GM12873 (cell line): ENCODE measurements at regions not wholly inside any gene's neighbourhood (a gene's known extent, or its start where the extent isn't known, plus 50 kb on each side); places are given as distances from the start of the nearest gene placed in this dataset.

Experiments used
- TF ChIP-seq, protein P1 (sequence below): IDR thresholded peaks from 2 replicates; pipeline ENCODE4 v1.5.1; 2012; ENCODE audit warnings: low read depth, mild to moderate bottlenecking, moderate library complexity, low read length, control low read depth; ENCODE audit not compliant: insufficient read depth; ENCODE audit errors: missing control alignments

DNA sequence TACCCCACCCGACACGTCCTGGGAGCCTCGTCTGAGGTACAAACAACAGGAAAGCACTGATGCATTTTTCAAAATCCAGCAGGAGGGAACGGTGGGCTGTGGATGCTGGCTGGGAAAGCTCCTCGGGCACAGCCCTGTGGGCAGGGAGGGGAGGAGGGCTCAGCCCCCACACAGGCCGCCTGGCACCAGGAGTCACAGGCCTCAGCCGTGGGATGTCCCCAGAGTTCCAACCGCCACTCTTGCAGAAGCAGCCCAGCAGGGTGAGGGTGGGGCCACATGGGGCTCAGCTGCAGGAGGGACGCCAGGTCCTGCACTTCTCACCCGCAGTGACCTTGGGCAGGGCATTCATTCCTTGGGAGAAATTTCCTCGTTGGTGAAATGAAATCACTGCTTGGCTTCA, 274.6 kb downstream of the BRD1 start:
- TF ChIP-seq, protein P1, sequence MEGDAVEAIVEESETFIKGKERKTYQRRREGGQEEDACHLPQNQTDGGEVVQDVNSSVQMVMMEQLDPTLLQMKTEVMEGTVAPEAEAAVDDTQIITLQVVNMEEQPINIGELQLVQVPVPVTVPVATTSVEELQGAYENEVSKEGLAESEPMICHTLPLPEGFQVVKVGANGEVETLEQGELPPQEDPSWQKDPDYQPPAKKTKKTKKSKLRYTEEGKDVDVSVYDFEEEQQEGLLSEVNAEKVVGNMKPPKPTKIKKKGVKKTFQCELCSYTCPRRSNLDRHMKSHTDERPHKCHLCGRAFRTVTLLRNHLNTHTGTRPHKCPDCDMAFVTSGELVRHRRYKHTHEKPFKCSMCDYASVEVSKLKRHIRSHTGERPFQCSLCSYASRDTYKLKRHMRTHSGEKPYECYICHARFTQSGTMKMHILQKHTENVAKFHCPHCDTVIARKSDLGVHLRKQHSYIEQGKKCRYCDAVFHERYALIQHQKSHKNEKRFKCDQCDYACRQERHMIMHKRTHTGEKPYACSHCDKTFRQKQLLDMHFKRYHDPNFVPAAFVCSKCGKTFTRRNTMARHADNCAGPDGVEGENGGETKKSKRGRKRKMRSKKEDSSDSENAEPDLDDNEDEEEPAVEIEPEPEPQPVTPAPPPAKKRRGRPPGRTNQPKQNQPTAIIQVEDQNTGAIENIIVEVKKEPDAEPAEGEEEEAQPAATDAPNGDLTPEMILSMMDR, result no peak

DNA sequence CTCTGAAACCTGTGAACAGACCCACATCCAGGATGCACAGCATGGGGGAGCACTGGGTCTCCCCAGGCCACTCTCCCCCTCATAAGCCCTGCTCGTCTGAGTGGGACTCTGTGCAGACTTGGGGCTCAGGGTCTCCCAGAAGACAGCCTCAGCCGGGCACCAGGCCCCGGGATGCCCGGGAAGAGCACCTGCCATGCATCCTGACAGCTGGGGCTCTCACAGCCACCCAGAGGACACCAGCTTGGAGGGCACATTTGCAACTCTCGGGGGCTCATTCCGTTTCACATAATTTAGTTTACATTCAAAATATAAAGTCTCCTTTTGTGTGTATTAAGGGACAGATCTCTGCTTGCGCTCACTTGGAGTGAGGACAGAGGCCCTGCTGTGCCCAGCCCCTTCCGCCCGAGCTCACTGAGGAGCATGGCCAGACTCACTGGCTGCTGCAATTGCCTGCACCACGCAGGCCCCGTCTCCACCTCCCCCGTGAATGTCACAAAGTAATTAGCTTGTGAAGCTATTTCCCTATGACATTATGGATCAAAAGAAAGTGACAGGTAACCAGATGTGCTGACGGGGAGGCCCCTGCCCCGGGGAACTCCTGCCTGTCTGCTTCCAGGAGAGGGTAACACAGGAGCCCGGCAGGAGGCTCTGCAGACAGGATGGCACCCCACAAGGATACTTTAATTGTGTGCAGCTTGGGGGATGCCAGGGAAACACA, 275.6 kb downstream of the BRD1 start:
- TF ChIP-seq, protein P1, result no peak

DNA sequence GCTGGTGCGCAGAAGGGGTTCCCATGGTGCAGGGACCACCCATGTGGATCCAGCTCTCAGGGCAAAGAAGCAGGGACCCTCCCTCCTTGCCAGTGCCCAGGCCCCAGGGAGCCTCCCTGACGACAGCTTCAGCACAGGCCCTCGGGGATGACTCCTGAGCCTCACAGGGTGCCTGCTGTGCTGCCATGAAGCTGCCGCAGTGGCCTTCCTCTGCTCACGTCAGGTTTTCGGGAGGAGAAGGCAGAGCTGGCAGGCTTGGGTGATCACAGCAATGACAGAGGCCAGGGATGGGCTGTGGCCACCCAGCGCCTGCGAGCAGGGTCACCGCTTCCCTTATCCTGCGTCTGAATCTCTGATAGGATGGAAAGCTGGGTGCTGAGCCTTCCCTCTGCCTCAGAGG, 276.2 kb downstream of the BRD1 start:
- TF ChIP-seq, protein P1, result no peak

DNA sequence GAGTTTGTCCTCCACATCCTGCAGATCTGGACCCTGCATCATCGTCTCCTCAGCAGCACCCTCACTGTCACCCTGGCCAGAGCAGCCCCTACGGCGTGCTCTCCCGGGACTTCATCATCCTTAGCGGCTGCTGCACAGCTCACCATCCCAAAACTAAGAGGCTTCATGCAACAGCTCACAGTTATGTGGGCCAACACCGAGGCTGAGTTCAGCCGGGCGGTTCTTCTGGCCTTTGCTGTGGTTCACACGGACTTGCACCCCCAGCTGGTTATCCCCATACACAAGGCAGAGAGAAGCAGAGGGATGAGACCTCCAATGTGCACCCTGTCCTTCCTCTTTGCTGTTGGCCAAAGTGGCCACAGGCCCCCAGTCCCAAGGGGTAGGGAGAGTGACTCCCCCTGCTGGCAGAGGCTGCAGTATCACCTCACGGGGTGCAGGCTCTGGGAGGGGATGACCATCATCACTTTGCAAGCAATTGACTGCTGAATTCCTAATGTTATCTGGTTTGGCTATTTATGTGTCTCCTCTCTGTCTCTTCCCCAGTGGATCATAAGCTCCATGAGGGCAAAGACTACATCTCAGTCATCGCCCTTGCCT, 276.8 kb downstream of the BRD1 start:
- TF ChIP-seq, protein P1, result no peak

DNA sequence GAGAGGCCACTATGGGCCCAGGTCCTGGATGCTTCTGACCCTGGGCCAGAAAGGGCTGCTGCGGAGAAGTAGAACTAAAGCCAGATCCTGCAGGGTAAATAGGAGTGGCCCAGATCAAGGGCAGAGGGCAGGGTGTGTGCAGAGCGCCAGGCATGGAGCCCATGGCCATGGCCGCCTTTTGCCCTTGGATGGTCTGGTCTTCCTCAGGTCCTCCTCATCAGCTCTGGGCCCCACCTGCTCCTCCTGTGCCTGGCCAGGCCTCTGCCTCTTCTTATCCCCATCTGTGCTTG, 277.6 kb downstream of the BRD1 start:
- TF ChIP-seq, protein P1, result no peak

DNA sequence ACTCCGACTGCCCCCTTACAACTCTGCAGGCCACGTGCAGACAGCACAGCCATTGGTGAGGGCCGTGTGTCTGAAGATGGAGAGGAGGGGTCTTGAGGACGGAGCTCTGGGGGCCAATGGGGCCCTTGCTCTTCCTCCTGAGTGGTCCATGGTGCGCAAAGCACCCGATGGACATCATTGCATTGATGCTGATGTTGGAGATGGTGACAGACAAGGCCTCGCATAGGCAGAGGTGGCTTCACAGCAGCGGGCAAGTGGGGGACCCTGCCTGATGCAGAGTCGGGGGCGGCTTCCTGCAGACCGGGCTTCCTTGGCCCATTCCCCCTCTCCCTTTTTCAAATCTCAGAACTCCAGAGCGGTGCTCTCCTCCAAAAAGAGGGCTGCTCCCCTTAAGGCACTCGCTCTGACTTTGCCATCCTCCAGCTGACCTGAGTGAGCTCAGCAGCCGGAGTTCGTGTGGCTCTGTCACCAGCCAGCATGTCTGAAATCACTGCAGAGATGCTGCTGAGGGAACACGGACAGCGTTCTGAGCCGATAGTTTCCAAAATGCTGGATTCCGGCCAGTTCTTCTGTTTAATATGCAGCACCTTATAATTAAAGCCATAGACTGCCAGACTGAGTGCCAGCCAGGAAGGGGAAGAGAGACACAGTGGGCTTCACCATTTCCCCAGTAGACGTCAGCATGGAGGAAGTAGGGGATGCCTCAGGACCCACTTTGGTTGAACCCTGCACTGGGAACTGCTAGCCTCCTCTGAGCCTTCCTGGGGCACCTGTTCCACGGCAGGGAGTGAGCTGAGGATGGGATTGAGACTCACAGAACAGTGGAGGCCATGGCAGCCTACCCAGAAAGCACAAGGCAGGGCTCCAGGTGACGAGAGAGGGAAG, 278.2 kb downstream of the BRD1 start:
- TF ChIP-seq, protein P1, result no peak
